Nucleus accumbens (tissue), 56 donors: ENCODE measurements at regions not wholly inside any gene's neighbourhood (a gene's known extent, or its start where the extent isn't known, plus 50 kb on each side); places are given as distances from the start of the nearest gene placed in this dataset.
A peak's percentile ranks its signal among the peaks of the same experiment; 100 is the strongest.
"Not testable (repeated sequence)": the region's sequence is repeated elsewhere in the genome, so short reads cannot be mapped to it uniquely, and the experiment has no call there.

ENCODE experiments used
- DNase-seq, 56 donors: peaks; one replicate each; lab custom pipeline; 2025; lab: John Stamatoyannopoulos, UW

DNA sequence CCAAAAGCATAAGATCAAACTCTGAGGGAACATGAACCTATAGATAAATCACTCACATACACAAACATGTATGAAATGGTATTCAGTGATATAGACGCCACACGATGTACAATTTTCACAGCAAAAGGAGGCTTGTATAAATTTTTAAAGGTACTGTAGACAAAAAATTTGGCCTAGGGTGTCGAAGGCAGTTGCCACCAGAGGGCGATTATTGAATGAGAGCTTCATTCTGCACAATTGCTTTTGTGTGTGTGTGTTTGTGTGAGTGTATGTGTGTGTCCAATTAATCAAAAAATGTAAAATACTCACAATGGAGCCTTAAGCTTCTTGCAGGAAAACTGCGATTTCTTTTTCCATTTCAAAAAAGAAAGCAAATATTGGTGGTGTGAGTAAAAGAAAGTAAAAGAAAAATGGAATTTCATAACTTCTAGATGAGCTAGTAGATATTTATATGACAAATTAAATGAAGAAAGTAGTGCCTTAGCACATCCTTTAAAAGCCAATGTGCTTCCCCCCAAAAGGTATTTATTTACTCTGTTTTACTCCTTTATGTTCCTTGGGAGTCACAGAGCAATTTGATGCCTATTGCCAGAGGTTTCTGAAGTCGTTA lies 800.1 kb downstream of the SATB2 start:
- peak in 2 of 56 donors; percentile 0 to 2 for DNase-seq

DNA sequence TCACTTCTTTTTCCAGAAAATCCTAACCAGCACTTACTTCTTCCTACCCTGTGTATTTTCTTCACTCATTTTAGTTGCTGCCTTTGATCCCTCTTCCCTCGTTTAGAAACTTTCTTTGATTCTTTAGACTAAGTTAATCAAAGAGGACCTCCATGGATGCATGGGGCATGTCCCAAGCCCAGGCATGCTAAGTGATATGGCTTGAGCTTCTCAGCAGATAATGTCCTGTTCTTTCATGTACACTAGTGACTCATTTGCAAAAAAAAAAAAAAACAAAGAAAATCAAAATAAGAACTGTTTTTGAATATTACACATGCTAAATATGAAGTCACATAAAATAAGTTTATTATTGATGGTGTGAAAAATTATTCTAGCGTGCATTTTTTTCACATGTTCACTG lies 800.9 kb downstream of the SATB2 start:
- DNase-seq: no peak

GRCh38 chr2:198654646-198655045 lies 803.1 kb downstream of the SATB2 start:
- no peak for DNase-seq

DNA sequence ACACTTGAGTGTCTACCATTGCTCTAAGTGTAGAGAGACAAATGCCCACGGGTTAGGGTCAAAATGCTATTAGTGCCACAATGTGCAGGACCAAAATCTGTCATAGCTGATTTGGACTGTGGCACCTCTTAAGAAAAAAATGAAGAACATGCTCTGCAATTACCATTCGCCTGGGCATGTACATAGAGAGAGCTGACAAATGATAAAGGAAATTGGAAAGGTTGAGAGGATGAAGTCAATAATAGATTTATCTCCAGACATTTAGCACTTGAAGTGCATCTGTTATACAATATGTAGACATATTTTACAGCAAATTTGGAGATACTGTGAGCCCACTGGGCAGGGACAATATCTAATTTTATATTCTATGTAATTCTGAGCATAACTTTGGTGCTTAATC lies 804.4 kb downstream of the SATB2 start:
- DNase-seq: no peak

DNA sequence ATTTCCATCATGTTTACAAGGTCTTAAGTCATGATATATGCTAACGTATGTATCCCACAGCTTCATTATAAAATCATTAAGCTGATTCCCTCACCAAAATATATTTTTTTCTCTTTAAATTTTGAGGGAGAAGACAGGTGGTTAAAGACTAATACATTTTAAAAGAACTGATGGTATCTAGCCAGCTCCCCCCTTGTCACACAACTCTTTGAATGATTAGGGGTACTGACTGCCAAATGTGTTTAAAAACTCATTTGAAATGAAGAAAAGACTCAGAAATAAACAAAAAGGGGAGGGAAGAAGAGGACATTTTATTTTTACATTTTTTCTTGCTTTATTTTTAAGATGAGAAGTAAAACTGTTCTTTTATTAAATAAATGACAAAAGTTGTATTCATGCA lies 805.3 kb downstream of the SATB2 start:
- no peak for DNase-seq

DNA sequence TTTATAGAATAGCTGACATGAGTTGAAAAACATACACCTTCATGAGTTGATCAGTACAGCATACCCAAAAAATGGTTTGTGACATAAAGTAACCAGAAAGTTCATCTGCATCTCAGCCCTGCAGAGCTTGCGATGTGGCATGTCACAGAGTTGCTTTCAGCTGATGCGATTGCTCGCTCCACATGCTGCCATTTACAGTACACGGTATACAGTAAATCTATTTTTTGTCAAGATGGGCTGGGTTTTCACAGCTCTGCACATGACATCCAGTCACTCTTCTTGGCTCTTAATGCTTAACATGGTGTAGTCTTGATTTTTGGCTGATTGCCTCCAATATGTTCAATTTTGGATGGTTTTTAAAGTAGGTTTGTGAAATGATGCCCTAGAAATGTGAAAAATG lies 811.9 kb downstream of the SATB2 start:
- no peak for DNase-seq

- no peak for DNase-seq
These were observed 816.6 kb downstream of the SATB2 start for GRCh38 chr2:198641161-198641560.

GRCh38 chr2:198640463-198640862 lies 817.3 kb downstream of the SATB2 start:
- no peak for DNase-seq

GRCh38 chr2:198639580-198639979 lies 818.2 kb downstream of the SATB2 start:
- no peak for DNase-seq

DNA sequence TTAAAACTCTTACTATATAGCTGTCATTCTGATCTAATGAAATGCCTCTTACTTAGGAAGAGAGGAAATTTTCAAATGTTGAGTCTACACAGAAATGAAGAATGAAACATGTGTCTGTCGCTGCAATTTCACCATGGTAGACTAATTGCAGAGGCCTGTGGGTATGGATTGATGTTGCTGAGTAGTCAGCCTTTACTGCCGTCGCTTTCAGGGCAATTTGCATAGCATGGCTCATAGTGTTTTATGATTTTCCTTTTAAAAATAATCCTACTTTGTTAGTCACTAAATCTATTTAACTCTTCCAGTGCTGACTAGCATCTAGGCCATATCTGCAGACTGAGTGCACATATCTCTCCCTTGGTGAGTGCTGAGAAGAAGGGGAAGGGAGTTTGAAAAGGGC lies 819.2 kb downstream of the SATB2 start:
- no peak for DNase-seq

- DNase-seq: no peak
These were observed 826.0 kb downstream of the PLCL1 start for GRCh38 chr2:198630384-198630783.

DNA sequence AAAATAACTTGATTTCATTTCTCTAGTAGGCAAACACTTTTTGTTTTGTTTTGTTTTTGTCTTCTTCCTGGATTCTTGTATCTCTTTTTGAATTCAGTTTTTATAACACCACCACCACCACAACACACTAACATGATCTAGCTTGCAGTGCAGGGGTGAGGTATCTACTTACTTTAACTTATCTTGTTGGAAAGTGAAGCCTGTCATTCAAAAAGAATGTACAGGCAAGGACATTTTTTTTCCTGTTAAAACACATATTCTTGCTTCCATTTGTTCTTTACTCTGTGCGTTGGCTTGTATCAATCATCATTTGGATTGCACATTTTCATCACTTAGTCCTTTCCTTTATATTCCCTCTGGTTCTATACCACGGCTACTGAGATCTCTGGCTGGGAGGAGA lies 824.2 kb downstream of the PLCL1 start:
- no peak for DNase-seq

GRCh38 chr2:198622986-198623730 lies 818.8 kb downstream of the PLCL1 start:
- no peak for DNase-seq

- no peak for DNase-seq
These were observed 811.6 kb downstream of the PLCL1 start for GRCh38 chr2:198615972-198616371.

- no peak for DNase-seq
These were observed 806.8 kb downstream of the PLCL1 start for GRCh38 chr2:198611201-198611600.

- DNase-seq: no peak
These were observed 800.2 kb downstream of the PLCL1 start for GRCh38 chr2:198604599-198604998.

DNA sequence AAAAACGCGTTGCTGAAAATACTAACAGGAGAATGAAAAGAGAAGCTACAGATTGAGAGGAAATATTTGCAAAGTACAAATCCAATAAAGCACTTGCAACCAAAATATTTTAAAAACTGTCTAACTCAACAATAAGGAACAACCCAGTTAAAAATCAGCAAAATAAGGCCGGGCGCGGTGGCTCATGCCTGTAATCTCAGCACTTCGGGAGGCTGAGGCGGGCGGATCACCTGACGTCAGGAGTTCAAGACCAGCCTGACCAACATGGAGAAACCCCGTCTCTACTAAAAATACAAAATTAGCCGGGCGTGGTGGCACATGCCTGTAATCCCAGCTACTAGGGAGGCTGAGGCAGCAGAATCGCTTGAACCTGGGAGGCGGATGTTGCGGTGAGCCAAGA lies 798.6 kb downstream of the PLCL1 start:
- not testable (repeated sequence) for DNase-seq

DNA sequence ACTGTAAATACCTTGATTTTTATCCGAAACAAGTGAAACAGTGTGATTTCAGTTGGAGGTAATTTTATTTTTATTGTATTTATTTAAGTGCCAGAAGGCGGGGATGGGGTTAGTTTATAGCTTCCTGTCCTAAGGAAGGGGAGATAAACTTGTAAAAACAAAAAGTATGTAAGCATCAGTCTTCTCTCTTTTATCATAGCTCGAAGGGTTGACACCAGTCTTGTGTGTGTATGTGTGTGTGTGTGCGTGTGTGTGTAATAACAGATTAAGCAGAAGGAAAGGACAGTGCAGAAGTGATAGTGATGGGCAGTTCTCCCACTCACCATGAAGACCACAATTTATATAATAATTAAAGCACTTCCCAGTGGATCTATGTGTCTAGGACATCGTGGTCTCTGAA lies 793.3 kb downstream of the PLCL1 start:
- no peak for DNase-seq

- no peak for DNase-seq
These were observed 792.6 kb downstream of the PLCL1 start for GRCh38 chr2:198596985-198597384.

GRCh38 chr2:198595721-198596120 lies 791.3 kb downstream of the PLCL1 start:
- DNase-seq: no peak

GRCh38 chr2:198591586-198591985 lies 787.2 kb downstream of the PLCL1 start:
- DNase-seq: no peak

- no peak for DNase-seq
These were observed 783.3 kb downstream of the PLCL1 start for GRCh38 chr2:198587741-198588140.

DNA sequence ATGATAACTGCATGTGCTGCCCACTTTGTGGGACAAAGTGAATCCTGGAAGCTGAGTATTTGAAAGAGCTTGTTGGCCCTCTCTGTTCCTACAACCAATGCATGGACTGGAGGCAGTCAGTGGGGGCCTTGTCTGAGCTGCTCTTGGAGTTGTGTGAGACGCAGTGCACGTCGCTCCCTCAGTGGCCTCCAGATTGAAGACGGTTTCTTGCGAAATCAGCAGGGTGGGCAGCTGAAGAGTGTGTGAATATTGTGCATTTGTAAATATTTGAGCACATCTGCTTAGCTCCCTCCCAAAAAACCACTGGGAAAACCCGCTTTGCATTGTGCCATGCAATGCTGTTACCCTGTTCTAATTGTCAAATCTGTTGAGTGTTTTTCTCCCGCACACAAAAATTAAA lies 782.8 kb downstream of the PLCL1 start:
- no peak for DNase-seq
